IMR-90 (cell line): ENCODE measurements at regions not wholly inside any gene's neighbourhood (a gene's known extent, or its start where the extent isn't known, plus 50 kb on each side); places are given as distances from the start of the nearest gene placed in this dataset.

ENCODE experiments used
- BHLHE40 ChIP-seq: fragments of 150-350 bp; IDR thresholded peaks from 2 replicates; pipeline ENCODE4 v1.6.1; 2016; ENCODE audit warnings: mild to moderate bottlenecking, low read depth, low read length
- CEBPB ChIP-seq: IDR thresholded peaks from 2 replicates; pipeline ENCODE4 v1.6.1; 2012; ENCODE audit warnings: low read depth, low read length, improper control_type of control experiment
- CHD1 ChIP-seq: IDR thresholded peaks from 2 replicates; pipeline ENCODE4 v1.6.1; 2012; ENCODE audit warnings: low read depth, low read length, improper control_type of control experiment
- CTCF ChIP-seq: conservative IDR thresholded peaks from 2 replicates; pipeline ENCODE4 v1.5.1; 2012; ENCODE audit warnings: mild to moderate bottlenecking, low read depth, low read length, improper control_type of control experiment
- ELK1 ChIP-seq: fragments of 150-350 bp; IDR thresholded peaks from 2 replicates; pipeline ENCODE4 v1.6.1; 2016; ENCODE audit warnings: low read depth, mild to moderate bottlenecking, low read length, moderate library complexity, borderline replicate concordance
- FOS ChIP-seq: fragments of 150-350 bp; IDR thresholded peaks from 2 replicates; pipeline ENCODE4 v1.6.1; 2016; ENCODE audit warnings: low read depth, low read length
- MAFK ChIP-seq: IDR thresholded peaks from 2 replicates; pipeline ENCODE4 v1.6.1; 2012; ENCODE audit warnings: low read depth, low read length, improper control_type of control experiment
- MAZ ChIP-seq: IDR thresholded peaks from 2 replicates; pipeline ENCODE4 v1.6.1; 2012; ENCODE audit warnings: low read depth, mild to moderate bottlenecking, low read length, improper control_type of control experiment, moderate library complexity, borderline replicate concordance
- MXI1 ChIP-seq: IDR thresholded peaks from 2 replicates; pipeline ENCODE4 v1.6.1; 2012; ENCODE audit warnings: low read depth, mild to moderate bottlenecking, low read length, moderate library complexity, borderline replicate concordance
- NFE2L2 ChIP-seq: fragments of 150-350 bp; IDR thresholded peaks from 2 replicates; pipeline ENCODE4 v1.6.1; 2016; ENCODE audit warnings: low read depth, mild to moderate bottlenecking, low read length
- POLR2A ChIP-seq: IDR thresholded peaks from 2 replicates; pipeline ENCODE4 v1.6.1; 2012; ENCODE audit warnings: mild to moderate bottlenecking, low read depth, low read length
- RAD21 ChIP-seq: IDR thresholded peaks from 2 replicates; pipeline ENCODE4 v1.6.1; 2012; ENCODE audit warnings: low read length, improper control_type of control experiment
- SMC3 ChIP-seq: fragments of 150-350 bp; IDR thresholded peaks from 2 replicates; pipeline ENCODE4 v1.6.1; 2016; ENCODE audit warnings: low read depth, mild to moderate bottlenecking, antibody characterized with exemption, low read length, moderate library complexity
- USF2 ChIP-seq: fragments of 150-350 bp; IDR thresholded peaks from 2 replicates; pipeline ENCODE4 v1.6.1; 2017; ENCODE audit warnings: mild to moderate bottlenecking, antibody characterized with exemption, low read length, low read depth

- TF ChIP-seq CTCF, result no peak
- no peak for TF ChIP-seq POLR2A
- TF ChIP-seq RAD21, result no peak
- TF ChIP-seq MAZ, result no peak
- no peak for TF ChIP-seq MAFK
- no peak for TF ChIP-seq USF2
- no peak for TF ChIP-seq CHD1
- TF ChIP-seq BHLHE40, result no peak
- no peak for TF ChIP-seq MXI1
- TF ChIP-seq ELK1, result no peak
- TF ChIP-seq FOS, result no peak
- TF ChIP-seq SMC3, result no peak
- TF ChIP-seq CEBPB, result no peak
- TF ChIP-seq NFE2L2, result no peak
These were observed 455.3 kb upstream of the TUSC1 start for GRCh38 chr9:26133537-26133936.
